ENCODE measurements at regions not wholly inside any gene's neighbourhood (a gene's known extent, or its start where the extent isn't known, plus 50 kb on each side); places are given as distances from the start of the nearest gene placed in this dataset.
"Not testable (repeated sequence)": the region's sequence is repeated elsewhere in the genome, so short reads cannot be mapped to it uniquely, and the experiment has no call there.

- DNase-seq (ENCODE audit: extremely low spot score, insufficient read length, low read depth) = no peak
- FAIRE-seq = no peak
These were observed 207.1 kb upstream of the KYNU start for GRCh38 chr2:142670362-142670761.

- no peak for FAIRE-seq
These were observed 209.0 kb upstream of the KYNU start for GRCh38 chr2:142668420-142668819.

GRCh38 chr2:142665241-142665640 lies 212.2 kb upstream of the KYNU start:
- FAIRE-seq = no peak
- no peak for DNase-seq (ENCODE audit: extremely low spot score, insufficient read length, low read depth)

More at GRCh38 chr2:142668420-142668819, 209.0 kb upstream of the KYNU start:
- no peak for DNase-seq (ENCODE audit: extremely low spot score, insufficient read length, low read depth)

- DNase-seq (ENCODE audit: extremely low spot score, insufficient read length, low read depth) = no peak
- FAIRE-seq = no peak
These were observed 226.9 kb upstream of the KYNU start for GRCh38 chr2:142650601-142651000.

- DNase-seq (ENCODE audit: extremely low spot score, insufficient read length, low read depth) (no peak), FAIRE-seq (no peak)
These were observed 227.9 kb upstream of the KYNU start for GRCh38 chr2:142649581-142649980.

- no peak for FAIRE-seq
These were observed 234.8 kb upstream of the KYNU start for GRCh38 chr2:142642650-142643049.

GRCh38 chr2:142629193-142629592 lies 248.3 kb upstream of the KYNU start:
- FAIRE-seq = no peak
- DNase-seq (ENCODE audit: extremely low spot score, insufficient read length, low read depth) = no peak

More at GRCh38 chr2:142642650-142643049, 234.8 kb upstream of the KYNU start:
- no peak for DNase-seq (ENCODE audit: extremely low spot score, insufficient read length, low read depth)

- no peak for FAIRE-seq
- DNase-seq (ENCODE audit: extremely low spot score, insufficient read length, low read depth) = no peak
These were observed 256.2 kb upstream of the KYNU start for GRCh38 chr2:142621287-142621686.

GRCh38 chr2:142617461-142617860 lies 260.0 kb upstream of the KYNU start:
- DNase-seq (ENCODE audit: extremely low spot score, insufficient read length, low read depth) (no peak), FAIRE-seq (no peak)

- no peak for FAIRE-seq
- DNase-seq (ENCODE audit: extremely low spot score, insufficient read length, low read depth) = no peak
These were observed 261.6 kb upstream of the KYNU start for GRCh38 chr2:142615876-142616275.

GRCh38 chr2:142613193-142613592 lies 264.3 kb upstream of the KYNU start:
- not testable (repeated sequence) for DNase-seq (ENCODE audit: extremely low spot score, insufficient read length, low read depth); FAIRE-seq

- DNase-seq (ENCODE audit: extremely low spot score, insufficient read length, low read depth) (no peak), FAIRE-seq (no peak)
These were observed 272.0 kb upstream of the KYNU start for GRCh38 chr2:142605421-142605820.

- FAIRE-seq (no peak), DNase-seq (ENCODE audit: extremely low spot score, insufficient read length, low read depth) (no peak)
These were observed 273.7 kb upstream of the KYNU start for GRCh38 chr2:142603759-142604158.

GRCh38 chr2:142602418-142602989 lies 275.0 kb upstream of the KYNU start:
- DNase-seq (ENCODE audit: extremely low spot score, insufficient read length, low read depth) = no peak
- no peak for FAIRE-seq

GRCh38 chr2:142601794-142602193 lies 275.7 kb upstream of the KYNU start:
- DNase-seq (ENCODE audit: extremely low spot score, insufficient read length, low read depth) (no peak), FAIRE-seq (no peak)

GRCh38 chr2:142599504-142599903 lies 278.0 kb upstream of the KYNU start:
- no peak for DNase-seq (ENCODE audit: extremely low spot score, insufficient read length, low read depth)
- FAIRE-seq = no peak

GRCh38 chr2:142598846-142599245 lies 278.6 kb upstream of the KYNU start:
- DNase-seq (ENCODE audit: extremely low spot score, insufficient read length, low read depth) (no peak), FAIRE-seq (no peak)

GRCh38 chr2:142596334-142597088 lies 281.0 kb upstream of the KYNU start:
- DNase-seq (ENCODE audit: extremely low spot score, insufficient read length, low read depth) (no peak), FAIRE-seq (no peak)

GRCh38 chr2:142594935-142595334 lies 282.5 kb upstream of the KYNU start:
- DNase-seq (ENCODE audit: extremely low spot score, insufficient read length, low read depth) (no peak), FAIRE-seq (no peak)

GRCh38 chr2:142592171-142592570 lies 285.3 kb upstream of the KYNU start:
- FAIRE-seq (no peak), DNase-seq (ENCODE audit: extremely low spot score, insufficient read length, low read depth) (no peak)

- DNase-seq (ENCODE audit: extremely low spot score, insufficient read length, low read depth) (no peak), FAIRE-seq (no peak)
These were observed 286.0 kb upstream of the KYNU start for GRCh38 chr2:142591420-142591819.

GRCh38 chr2:142588269-142588668 lies 289.2 kb upstream of the KYNU start:
- no peak for FAIRE-seq
- no peak for DNase-seq (ENCODE audit: extremely low spot score, insufficient read length, low read depth)

Measured in GM18507 (cell line).